Neural crest cell (in vitro differentiated cells): ENCODE measurements at regions not wholly inside any gene's neighbourhood (a gene's known extent, or its start where the extent isn't known, plus 50 kb on each side); places are given as distances from the start of the nearest gene placed in this dataset.

Source experiments
- DNase-seq: peaks from one replicate; pipeline ENCODE4 v3.0.0; 2021; ENCODE audit warnings: low read depth, mixed read lengths, low spot score
- H3K27ac Mint-ChIP-seq: one replicate; pipeline ENCODE4 v1.8.0; 2021; ENCODE audit warnings: mild to moderate bottlenecking, mixed read lengths; ENCODE audit not compliant: unreplicated experiment
- H3K27me3 Mint-ChIP-seq: 2 replicates; pipeline ENCODE4 v1.8.0; 2021; ENCODE audit warnings: low read depth, mild to moderate bottlenecking, mixed read lengths
- H3K36me3 Mint-ChIP-seq: 2 replicates; pipeline ENCODE4 v1.8.0; 2021; ENCODE audit warnings: low read depth, mild to moderate bottlenecking, mixed read lengths
- H3K4me1 Mint-ChIP-seq: 2 replicates; pipeline ENCODE4 v1.8.0; 2021; ENCODE audit warnings: mixed read lengths
- H3K4me3 Mint-ChIP-seq: one replicate; pipeline ENCODE4 v1.8.0; 2021; ENCODE audit warnings: mild to moderate bottlenecking, mixed read lengths
- H3K9me3 Mint-ChIP-seq: 2 replicates; pipeline ENCODE4 v1.8.0; 2021; ENCODE audit warnings: mixed read lengths
- CTCF ChIP-seq: fragments of 200-600 bp; sonication (generic); conservative IDR thresholded peaks from 2 replicates; pipeline ENCODE4 v1.5.0; 2021; ENCODE audit warnings: antibody characterized with exemption, mild to moderate bottlenecking

- Mint-ChIP-seq H3K4me1 (no peaks in the 10 kb centered on the region), H3K4me3 (no peak overlapping the region), H3K36me3 (no peaks in the 10 kb centered on the region), H3K27me3 (no peaks in the 10 kb centered on the region), H3K9me3 (no peaks in the 10 kb centered on the region), H3K27ac (no peak overlapping the region)
- DNase-seq: no peak
- no peak for TF ChIP-seq CTCF
Measured at GRCh38 chr12:34356233-34356987, 334.1 kb downstream of the ALG10 start.

GRCh38 chr12:34357791-34358190, 335.5 kb downstream of the ALG10 start:
- no peaks in the 10 kb centered on the region for H3K4me1 Mint-ChIP-seq
- no peaks in the 10 kb centered on the region for H3K9me3 Mint-ChIP-seq
- no peak overlapping the region for H3K4me3 Mint-ChIP-seq
- DNase-seq: no peak
- no peak overlapping the region for H3K27ac Mint-ChIP-seq
- H3K27me3 Mint-ChIP-seq: no peaks in the 10 kb centered on the region
- TF ChIP-seq CTCF: no peak
- no peaks in the 10 kb centered on the region for H3K36me3 Mint-ChIP-seq

GRCh38 chr12:34358198-34358597, 335.9 kb downstream of the ALG10 start:
- Mint-ChIP-seq H3K4me3 (no peak overlapping the region), H3K9me3 (no peaks in the 10 kb centered on the region), H3K36me3 (no peaks in the 10 kb centered on the region)

GRCh38 chr12:34361721-34362316, 339.5 kb downstream of the ALG10 start:
- Mint-ChIP-seq H3K36me3 (no peaks in the 10 kb centered on the region), H3K9me3 (no peaks in the 10 kb centered on the region), H3K4me3 (no peak overlapping the region), H3K27me3 (no peaks in the 10 kb centered on the region), H3K4me1 (no peaks in the 10 kb centered on the region), H3K27ac (no peak overlapping the region)
- no peak for DNase-seq
- no peak for TF ChIP-seq CTCF

More at GRCh38 chr12:34358198-34358597, 335.9 kb downstream of the ALG10 start:
- no peak for DNase-seq
- Mint-ChIP-seq H3K27ac (no peak overlapping the region), H3K4me1 (no peaks in the 10 kb centered on the region), H3K27me3 (no peaks in the 10 kb centered on the region)
- no peak for TF ChIP-seq CTCF

- H3K36me3 Mint-ChIP-seq: no peaks in the 10 kb centered on the region
- no peak for DNase-seq
- TF ChIP-seq CTCF: no peak
- no peaks in the 10 kb centered on the region for H3K9me3 Mint-ChIP-seq
- H3K4me3 Mint-ChIP-seq: no peak overlapping the region
- no peak overlapping the region for H3K27ac Mint-ChIP-seq
- H3K27me3 Mint-ChIP-seq: no peaks in the 10 kb centered on the region
- H3K4me1 Mint-ChIP-seq: no peaks in the 10 kb centered on the region
Measured at GRCh38 chr12:34363050-34363673, 340.9 kb downstream of the ALG10 start.
